NCI-H524 treated with DMSO at 0.1 percent for 48 hours (cell line): ENCODE measurements at regions not wholly inside any gene's neighbourhood (a gene's known extent, or its start where the extent isn't known, plus 50 kb on each side); places are given as distances from the start of the nearest gene placed in this dataset.

ENCODE experiments used
- DNase-seq: peaks from one replicate; lab custom pipeline; 2025; lab: John Stamatoyannopoulos, UW

DNA sequence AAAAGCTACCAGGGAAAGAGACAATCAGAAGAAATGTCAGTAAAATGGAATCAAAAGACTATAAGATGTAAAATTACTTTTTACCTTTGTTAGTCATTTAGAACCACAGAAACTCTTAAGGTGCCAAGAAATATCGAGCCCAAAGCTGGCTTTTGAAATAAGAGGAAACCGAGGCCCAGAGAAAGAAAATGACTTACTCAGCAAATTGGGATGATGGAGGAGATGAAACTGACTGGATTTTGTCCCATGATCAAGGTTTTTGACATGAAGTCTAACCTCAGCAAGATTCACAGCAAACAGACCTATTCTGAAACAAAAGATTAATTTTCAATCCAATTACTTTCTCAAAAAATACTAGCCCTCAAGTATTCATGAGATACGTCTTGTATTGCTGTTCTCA, 696.2 kb upstream of the WWC1 start:
- DNase-seq: no peak

GRCh38 chr5:167598166-167598565, 693.3 kb upstream of the WWC1 start:
- no peak for DNase-seq

DNA sequence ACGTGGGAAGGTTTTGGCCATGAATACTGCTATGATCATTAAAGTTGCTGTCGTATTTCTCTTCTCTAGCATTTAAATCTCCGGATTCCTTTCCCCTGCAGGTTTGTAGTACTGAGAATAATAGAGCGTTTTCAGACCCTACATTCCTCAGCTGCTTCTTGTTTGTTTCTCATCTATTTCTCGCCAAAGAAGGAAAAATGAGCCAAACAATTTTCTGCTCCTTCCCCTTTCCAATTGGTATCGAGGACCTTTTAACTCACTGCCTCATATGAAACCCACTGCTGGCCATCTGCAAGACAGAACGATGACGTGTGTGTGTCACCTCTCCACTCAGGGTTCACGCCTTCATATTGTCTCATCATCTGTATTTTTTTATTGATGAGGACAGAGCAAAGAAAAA, 689.4 kb upstream of the WWC1 start:
- no peak for DNase-seq

DNA sequence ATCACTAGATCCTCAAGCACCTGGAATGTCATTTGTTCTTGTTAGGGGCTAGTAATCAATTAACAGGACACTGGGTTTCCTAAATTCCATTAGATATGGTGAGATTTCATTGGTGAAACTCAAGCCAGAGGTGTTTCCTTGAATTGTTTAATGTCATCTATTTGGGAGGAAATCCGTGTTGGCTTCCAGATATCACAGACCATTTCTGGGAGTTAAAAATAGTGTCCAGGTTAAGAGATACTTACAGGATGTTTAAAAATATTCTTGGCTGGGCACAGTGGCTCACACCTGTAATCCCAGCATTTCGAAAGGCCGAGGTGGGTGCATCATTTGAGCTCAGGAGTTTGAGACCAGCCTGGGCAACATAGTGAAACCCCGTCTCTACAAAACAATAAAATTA, 688.3 kb upstream of the WWC1 start:
- DNase-seq: no peak

DNA sequence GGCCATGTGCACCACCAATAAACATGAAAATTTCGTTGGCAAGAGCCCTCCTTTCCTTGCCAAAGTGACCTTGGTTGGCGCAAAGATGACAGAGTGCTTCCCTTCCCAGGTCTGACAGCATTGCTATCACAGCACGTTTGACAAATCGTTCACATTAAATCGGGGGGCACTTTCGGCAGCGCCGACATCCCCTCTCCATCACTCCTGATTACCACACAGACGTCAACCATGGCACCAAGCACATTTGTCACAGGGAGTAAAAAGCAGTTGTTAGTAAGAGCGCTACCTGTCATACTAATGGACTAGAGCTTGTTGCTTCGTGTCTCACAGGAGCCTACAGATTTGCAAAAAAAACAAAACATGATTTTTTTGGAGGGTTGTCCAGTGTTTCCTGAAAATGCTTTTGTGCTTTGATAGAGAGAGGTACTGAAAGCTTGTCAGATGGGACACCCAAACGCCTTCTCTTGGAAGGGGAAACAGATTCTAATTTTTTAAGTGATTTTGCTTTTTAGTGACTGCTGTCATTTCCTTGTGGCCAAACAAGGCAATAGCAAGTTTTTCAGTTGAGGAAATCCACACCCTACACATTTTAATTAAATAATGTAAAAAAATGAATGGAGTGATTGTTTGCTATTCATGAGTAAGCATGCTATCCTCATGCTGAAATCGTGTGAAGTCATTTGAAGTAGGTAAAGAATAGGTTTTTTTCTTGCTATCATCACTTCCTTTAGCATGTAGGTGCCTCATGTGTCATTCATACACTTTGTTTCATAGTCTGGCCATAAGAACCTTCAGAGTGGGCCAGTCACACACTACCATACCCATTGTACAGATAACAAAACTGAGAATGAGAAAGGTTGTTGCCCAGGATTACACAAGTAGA, 682.8 kb upstream of the WWC1 start:
- no peak for DNase-seq

GRCh38 chr5:167614294-167615021, 677.0 kb upstream of the WWC1 start:
- no peak for DNase-seq

GRCh38 chr5:167616043-167616890, 675.2 kb upstream of the WWC1 start:
- no peak for DNase-seq

DNA sequence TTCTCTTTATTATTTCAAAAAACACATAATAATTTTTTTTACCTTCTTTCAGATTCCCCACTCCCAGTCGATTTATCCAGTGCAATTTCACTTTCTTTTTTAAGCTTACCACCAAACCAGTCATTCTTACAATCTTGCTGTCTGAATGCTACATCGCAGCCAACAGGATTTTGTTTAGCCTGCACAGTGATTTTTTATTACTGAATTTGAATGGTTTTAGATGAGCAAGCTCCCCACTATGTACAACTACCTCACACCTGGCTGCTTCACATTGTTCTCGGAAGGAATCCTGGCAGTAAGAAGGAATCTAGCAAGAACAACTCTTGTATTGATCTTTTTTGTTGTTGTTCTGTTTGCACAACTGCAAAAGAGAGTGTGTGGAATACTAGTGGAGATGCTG, 668.1 kb upstream of the WWC1 start:
- no peak for DNase-seq

- no peak for DNase-seq
Measured at GRCh38 chr5:167624053-167624452, 667.4 kb upstream of the WWC1 start.

DNA sequence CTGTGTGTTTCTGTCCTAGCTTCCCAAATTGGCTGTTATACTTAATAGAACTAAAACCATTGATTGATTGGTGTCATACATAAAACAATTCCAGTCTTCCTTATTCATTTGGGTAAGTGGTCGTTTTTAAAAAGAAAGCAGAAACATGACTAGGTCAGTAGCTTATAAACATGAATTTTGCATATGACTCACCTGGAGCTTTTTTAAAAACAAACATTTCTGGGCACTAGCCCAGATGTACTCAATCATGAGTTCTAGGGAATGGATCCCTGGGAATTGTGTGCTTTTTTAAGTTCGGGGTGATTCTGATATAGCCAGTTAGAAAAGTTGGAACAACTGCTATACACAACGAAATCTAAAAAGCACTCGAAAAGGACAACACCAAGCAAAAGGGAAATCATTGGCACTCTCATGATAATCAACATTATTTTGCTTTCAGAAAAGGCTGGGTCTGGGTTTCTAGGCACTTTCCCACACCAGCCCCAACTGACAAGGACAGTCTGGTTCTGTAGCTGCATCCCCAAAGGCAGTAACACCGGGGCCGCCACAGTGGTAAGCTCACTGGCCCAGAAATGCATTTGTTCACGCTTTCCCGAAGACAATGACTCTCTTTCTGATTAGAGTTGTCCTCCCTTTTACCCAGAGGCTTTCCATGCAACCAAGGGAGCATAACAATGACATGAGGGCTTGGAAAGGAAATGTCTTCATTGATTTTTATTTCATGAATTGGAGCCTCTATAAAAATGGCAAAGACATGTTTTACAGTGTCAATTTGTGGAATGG, 664.9 kb upstream of the WWC1 start:
- no peak for DNase-seq

- no peak for DNase-seq
Measured at GRCh38 chr5:167629634-167630033, 661.8 kb upstream of the WWC1 start.

- no peak for DNase-seq
Measured at GRCh38 chr5:167631191-167631590, 660.3 kb upstream of the WWC1 start.

- DNase-seq: no peak
Measured at GRCh38 chr5:167633114-167633513, 658.3 kb upstream of the WWC1 start.

DNA sequence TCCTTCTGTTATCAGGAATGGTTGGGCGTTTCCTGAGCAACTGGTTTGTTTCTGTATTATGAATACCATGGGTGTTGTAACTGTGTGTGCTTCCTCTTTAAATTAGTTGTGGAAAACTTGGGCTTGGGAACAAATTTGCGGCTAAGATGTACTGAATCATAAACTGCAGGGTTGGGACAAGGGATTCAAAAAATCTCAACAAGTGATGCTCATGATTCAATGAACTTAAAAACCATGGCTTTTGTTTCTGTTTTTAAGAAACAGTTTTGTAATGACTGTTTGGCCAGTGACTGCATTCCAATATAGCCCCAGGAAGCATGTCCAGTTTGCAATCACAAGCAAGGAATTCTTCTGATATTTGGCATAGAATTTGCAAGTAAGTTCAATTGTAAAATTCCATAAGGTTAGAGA, 657.5 kb upstream of the WWC1 start:
- DNase-seq: no peak

DNA sequence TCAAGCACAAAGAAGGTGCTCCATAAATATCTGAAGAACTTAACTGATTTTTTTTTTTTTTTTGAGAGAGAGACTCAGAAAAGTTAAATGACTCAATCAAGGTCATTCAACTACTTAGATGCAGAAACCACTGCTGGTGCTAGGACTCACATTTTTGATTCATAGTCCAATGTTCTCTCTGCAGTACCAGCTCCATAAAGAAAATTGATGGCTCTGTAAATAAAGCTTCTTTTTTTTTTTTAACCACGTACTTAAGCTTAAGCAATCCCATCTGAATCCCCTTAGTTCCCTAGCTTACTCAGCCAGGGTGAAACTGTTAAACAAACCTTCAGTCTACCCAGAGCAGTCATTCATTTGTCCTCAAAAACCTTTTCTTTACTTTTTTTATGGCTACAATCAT, 657.0 kb upstream of the WWC1 start:
- DNase-seq: no peak

GRCh38 chr5:167638816-167639215, 652.6 kb upstream of the WWC1 start:
- no peak for DNase-seq

DNA sequence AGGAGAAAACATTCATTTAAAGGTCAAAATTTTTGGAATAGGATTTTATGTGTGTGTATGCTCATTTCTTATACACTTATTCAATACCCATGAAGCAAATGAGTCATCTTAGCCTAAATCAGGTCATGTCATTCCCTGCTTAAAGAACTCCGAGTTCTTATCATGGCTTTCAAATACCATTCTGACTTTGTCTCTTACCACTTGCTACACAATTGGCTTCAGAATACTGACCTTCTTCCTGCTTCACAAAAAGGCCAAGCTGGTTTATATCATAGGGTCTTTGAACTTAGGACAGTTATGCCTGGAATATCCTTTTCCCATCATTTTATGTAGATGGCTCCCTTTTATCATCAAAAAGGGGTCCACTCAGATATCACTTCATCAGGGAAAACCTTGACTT, 652.2 kb upstream of the WWC1 start:
- DNase-seq: no peak

GRCh38 chr5:167639766-167640165, 651.7 kb upstream of the WWC1 start:
- DNase-seq: no peak

- no peak for DNase-seq
Measured at GRCh38 chr5:167642181-167642580, 649.3 kb upstream of the WWC1 start.

GRCh38 chr5:167642779-167643517, 648.5 kb upstream of the WWC1 start:
- DNase-seq: no peak
